HG03025 (cell line): ENCODE measurements at regions not wholly inside any gene's neighbourhood (a gene's known extent, or its start where the extent isn't known, plus 50 kb on each side); places are given as distances from the start of the nearest gene placed in this dataset.

ENCODE experiments used
- ATAC-seq: cut with Tn5 transposase; IDR thresholded peaks from one replicate; pipeline ENCODE4 v1.9.1; 2021; ENCODE audit warnings: mild to moderate bottlenecking, moderate library complexity; ENCODE audit not compliant: unreplicated experiment, low FRiP score

DNA sequence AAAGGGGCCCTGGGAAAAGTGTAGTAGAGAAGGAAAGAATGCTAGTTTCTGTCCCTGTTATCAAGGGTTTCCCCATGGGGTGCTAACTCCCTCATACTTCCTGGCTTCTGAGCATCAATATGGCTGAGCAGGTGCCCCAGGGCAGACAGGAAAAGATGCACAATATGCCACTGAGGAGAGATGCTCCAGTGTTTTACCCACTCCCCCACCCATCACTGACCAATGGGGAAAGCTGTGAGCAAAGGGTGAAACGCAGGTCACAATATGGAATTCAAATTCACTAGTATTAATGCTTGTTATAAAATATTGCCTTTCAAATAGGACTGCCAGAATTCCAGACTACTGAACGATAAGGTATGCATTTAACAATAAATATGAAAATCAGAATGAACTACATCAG is 187.5 kb upstream of the CTNNB1 start:
- no peak for ATAC-seq

DNA sequence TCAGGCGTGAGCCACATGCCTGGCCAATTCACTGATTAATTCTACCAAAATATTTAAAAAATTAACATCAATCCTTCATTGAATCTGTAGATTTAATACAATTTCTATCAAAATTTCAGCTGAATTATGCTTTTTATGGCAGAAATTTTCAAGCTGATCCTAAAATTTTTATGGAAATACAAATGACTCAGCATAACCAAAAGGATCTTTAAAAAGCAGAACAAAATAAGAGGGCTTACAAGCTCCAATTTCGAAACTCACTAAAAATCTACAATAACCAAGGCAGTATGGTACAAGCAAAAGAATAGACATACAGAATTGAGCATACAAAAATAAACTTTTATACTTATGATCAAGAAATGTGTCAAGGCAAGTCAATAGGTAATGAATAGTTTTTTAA is 180.4 kb upstream of the CTNNB1 start:
- ATAC-seq, result no peak

DNA sequence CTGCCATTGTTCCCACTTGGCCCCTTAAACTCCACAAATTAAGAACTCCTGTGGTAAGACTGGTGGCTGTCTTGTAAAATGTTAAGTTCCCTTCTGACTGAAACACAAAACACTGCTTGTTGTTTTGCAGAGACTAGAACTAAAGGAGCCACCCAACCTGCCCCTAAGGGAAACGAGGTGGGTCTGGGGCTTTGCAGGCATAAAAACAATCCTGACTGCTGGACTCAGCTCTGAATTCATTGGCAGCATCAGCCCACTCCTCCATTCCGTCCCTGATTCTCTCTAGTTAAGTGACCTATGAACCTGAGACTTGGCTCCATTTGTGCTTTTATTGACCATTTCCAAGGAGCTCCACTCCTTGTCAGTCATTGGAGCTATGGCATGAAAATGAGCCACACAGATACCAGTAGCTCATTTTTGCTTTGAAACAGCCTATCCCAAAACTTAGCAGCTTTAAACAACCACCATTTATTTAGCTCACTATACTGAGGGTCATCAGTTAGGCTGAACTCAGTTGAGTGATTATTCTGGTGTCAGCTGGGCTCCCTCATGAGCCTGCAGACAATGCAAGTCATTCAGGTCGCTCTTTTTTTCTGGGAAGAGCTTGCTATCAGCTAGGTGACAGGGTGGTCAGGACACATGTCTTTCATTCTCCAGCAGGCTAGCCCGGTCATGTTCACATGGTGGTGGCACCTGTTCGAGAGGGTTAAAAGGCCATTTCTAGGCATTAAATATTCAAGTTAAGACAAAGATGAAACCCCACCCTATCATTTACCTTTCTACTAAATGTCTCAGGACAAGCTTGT is 175.1 kb upstream of the CTNNB1 start:
- no peak for ATAC-seq

DNA sequence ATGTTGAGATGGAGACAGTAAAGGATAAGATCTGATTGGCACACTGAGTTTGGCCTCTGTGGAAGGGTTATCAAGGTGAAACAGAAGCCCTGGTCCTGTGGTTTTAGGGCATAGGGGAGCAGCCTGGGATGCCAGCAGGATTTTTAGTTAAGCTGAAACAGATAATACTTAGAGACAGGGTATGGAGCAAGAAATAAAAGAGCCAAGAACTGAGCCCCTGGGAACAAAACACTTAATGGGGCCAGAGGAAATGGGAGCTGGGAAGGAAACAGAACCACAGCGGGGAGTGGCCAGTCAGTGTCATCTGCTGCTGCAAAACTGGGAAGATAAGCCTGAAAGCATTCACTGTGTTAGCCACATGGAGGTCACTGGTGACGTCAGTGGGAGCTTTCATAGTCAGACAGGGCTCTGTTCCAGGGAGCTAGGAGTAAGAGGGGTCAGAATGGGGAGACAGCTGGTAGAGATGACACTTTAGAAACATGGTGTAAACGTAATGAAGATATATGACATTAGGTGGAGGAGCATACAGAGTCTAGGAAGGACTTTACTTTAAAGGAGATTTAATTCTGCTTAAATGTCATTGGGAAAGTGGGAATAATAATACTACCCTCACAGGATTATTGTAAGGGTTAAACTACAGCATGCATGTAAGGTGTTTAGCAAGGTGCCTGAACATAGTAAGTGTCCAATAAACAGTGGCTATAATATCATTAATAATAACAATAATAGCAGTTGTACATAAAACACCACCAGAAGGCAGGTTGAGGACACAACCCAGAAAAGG is 172.7 kb upstream of the CTNNB1 start:
- no peak for ATAC-seq

DNA sequence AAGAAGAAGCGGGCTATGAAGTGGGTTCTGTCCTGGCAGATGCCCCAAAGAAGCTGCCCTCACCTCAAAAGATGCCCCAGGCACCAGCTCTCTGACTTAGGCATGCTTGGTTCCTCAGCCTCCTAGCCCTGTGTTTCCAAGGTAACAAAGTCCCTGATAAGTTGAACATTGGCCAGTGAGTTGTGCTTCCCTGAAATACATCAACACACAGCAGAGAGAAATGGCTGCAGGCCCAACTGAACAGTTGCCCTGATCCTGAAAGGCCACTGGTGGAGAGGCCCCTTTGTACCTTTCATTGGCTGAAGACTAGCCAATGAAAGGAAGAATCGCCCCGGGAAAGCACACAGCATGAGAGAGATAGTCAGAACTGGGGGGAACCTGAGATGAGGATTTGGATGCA is 169.9 kb upstream of the CTNNB1 start:
- ATAC-seq, result no peak

DNA sequence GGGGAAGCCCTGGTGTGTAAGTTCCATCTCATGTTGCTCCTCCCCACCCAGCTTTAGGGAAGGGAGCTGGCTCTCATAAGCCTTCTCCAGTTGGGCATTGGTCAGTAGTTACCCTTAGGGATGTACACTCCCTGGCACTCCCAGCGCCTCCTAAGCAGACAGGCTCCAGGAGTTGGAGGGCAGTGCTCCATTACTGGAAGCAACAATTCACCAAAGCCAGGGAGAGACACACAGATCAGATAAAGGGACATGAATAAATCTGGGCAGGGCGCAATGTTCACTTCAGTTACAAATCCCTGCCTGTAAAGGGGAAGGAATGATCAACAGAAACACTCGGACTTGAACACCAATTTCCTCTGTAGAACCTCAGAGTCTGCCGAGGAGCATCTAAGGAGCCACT is 169.1 kb upstream of the CTNNB1 start:
- no peak for ATAC-seq

DNA sequence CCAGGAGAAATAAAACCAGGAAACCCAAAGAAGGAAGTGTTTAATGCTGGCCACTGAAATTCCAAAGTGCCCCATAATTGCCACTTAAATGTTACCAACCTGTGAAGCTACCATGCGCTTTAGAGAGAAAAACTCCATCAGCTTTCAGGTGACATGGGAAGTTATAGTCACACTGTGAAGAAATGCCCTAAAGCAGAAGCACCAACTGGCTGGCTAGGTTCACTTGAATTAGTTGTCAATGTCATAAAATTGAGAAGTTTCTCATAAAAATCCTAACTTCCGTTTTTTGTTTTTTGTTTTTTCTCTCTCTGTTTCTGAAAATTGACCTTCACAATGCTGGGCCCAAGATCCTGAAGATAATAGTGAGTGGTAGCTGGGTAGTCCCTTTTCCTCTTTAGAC is 167.9 kb upstream of the CTNNB1 start:
- ATAC-seq, result no peak

DNA sequence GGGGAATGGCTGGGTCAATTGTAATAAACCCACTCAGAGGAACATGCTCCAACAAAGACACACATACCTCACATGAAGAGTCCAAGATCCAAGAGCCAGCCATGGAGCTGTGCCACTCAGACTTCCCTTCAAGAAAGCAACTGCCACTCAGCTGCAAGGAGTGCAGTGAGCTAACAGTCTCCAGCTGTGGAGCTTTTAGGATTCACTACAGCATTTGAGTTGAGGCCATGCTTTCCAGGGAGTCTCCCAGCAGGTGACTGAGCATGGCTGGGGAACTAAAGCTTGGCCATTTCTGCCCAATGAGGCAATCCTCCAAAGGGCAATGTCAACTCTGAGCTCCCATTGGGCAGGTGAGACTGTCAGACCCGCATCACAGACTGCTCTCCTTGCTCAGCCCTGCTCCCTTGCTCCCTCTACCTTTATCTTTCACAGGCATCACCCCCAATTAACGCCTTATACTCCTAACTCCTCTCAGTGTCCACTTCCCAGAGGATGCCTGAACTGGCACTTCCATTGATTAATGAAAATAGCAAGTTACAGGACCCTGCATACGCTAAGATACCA is 165.3 kb upstream of the CTNNB1 start:
- no peak for ATAC-seq

DNA sequence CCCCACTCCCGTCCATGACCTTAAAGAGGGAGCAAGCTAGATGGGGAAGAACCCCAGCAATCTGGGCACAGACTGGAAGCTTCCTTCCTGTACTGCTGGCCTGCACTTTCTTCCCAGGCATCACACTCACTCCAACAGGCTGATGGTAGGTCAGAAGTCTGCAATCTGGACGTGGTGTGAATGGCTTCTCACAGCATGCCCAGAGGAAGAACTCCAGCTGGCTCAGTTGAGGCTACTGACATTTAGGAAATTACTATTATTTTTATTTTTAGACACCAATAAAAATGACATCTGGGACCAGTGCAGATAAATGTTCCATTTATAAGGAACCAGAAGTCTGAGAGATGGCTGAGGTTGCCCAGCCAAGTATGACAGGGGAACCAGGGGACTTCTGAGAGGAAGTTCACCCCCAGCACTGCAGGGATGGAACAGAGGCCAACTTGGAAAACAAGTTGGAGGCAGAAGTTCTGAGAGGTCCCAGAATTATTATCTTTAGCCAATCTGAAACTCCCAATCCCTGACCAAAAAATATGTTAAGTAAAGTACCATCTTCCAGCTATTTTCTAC is 163.8 kb upstream of the CTNNB1 start:
- no peak for ATAC-seq

DNA sequence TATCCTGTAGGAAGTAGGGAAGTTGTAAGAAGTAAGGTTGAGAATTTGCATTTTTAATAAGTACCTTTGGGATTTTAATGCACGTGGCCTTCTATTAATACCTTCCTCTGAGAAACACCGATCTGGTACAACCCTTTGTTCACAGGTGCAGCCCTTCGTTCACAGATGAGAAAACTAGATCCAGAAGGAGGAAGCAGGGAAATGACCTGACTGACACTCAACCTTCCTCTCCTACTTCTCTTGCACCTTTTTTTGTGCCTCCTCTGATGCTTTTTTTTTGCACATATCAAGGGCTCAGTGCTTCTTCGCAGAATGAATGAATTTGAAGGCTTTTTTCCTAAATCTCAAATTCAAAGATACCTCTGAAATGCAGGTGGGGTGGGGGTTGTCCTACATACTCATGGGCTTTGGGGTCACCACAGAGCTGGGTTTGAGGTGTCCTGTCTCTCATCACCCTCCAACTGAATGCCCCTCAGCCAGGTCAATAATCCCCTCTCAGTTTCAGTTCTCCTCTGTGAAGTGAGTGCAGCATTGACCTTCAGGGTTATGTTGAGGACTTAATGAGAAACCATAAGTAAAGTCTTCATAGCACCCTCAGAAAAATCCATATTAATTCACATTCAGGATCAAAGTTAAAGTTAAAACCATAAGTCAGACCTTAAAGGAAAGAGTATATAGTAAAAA is 161.5 kb upstream of the CTNNB1 start:
- no peak for ATAC-seq

DNA sequence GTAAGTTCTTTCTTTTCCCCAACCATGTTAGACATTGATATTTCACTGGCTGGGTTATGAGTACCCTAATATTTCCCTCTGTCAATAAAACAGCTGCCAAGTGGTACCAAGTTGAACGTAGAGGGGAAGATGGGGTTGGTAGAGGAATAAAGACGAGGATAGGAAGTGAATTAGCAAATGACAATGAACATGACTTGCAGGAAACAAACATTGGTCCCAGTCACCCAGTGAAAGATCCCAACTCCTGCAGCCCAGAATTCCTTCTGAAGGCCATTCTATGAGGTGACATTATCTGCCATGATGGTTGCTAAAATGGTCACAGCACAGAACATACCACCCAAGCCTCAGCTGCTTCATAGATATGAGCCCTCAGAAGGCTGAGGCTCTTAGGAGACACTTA is 159.0 kb upstream of the CTNNB1 start:
- ATAC-seq, result no peak

DNA sequence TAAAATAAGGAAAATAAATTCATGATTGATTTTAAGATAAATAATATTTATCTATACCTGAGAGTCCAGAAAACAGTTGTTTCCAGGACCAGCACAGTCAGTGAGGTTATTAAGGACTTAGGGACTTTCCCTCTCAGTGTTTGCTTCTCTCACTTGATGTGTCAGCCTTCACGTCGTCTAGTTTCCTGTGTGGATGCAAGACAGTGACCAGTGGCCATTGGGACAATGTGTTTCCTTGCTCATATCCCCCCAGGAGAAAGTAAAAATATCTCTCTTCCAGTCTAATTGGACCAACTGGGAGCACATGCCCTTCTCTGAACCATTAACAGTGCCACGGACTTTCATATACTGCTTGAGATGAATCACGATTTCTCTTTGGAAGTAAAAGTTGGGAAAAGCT is 157.8 kb upstream of the CTNNB1 start:
- no peak for ATAC-seq

DNA sequence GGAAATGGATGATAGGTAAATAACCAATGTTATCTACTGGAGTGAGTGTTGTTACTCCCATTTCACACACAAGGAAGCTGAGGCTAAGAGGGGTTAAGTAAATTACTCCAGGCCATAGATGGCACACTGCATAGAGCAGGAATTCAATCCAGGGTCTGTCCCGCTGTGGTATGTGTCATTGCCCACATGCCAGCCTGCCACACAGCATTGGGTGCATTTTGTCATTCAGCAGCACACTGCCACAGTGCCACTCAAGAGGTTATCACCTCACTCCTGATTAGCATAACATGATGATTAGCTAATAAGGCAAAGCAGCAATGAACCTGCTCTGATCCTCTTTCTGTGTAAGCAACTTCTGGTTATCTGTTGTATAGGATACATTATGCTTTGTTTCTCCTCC is 157.4 kb upstream of the CTNNB1 start:
- ATAC-seq, result no peak

DNA sequence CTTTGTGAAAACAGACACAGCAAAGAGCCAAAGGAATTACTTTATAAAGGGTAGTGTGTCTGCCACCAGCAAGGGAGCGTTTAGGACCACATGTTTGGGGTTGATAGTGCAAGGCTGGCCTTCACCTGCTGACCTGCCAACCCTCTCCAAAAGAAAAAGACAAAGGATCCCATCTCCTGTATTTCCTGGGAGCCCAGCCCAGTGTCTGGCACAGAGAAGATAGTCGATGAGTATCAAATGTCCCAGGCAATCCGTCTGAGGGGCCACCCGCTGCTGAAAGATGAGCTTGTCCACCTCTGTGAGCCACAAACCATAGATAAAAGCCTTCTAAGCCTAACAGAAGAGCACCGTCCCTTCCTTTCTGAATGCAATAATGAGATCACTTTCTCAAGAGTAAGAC is 154.8 kb upstream of the CTNNB1 start:
- no peak for ATAC-seq

DNA sequence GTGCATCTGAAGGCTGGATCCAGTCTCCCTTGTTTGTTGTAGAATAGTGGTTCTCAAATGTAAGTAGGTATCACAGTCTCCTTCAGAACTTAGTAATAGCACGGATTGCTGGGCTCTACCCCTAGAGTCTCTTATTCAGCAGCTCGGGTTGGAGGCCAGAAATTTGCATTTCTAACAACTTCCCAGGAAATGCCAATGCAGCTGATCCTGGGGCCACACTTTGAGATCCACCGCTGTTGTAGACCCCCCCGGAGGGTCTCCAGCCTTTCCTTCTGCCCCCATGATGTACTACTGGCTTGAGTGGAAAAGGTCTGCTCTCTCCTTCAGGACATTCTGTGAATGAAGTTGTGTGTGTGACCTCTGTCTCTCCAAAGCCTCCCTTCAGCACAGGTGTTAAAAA is 153.8 kb upstream of the CTNNB1 start:
- no peak for ATAC-seq

DNA sequence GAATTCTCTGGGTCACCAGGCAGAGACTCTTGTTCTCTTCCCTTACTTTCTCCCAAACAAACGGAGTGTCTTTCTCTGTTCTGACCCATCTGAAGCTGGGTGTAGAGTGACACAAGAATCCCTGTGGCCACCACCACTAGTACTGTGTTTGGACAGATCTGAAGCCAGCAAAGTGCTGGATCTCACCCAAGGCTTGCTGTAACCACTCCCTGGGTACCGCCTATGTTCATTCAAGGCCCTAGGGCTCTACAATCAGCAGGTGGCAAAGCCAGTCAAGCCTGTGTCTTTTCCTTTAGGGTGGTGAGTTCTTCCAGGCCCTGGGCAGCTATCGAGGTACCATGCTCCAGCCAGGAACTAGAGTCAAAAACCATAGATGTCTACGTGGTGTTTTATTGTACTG is 149.2 kb upstream of the CTNNB1 start:
- ATAC-seq, result no peak

DNA sequence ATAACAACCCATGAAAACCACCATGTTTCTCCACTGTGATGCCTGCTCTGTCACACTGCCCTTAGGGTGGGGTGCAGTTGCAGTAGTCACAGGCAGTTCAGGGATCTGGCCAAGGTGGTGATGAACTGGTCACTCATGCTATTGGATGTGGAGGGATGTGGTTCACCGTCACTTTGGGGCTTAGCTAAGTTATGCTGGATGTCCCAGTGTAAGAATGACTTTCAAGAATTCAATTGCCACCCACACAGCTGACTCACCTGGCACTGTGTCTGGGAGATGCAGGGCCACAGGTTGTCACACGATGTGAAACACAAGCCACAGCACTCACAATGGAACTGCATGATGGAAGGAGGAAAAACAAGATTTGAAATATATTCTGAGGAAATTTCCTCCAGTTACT is 146.1 kb upstream of the CTNNB1 start:
- ATAC-seq, result no peak

DNA sequence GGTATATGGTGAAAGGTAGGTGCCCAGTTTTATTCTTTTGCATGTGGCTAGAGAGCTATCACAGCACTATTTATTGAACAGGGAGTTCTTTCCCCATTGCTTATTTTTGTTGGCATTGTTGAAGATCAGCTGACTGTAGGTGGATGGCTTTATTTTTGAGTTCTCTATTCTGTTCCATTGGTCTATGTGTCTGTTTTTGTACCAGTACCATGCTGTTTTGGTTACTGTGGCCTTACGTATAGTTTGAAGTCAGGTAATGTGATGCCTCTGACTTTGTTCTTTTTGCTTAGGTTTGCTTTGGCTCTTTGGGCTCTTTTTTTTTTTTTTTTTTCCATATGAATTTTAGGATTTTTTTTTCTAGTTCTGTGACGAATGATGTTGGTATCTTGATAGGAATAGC is 139.2 kb upstream of the CTNNB1 start:
- ATAC-seq, result no peak

DNA sequence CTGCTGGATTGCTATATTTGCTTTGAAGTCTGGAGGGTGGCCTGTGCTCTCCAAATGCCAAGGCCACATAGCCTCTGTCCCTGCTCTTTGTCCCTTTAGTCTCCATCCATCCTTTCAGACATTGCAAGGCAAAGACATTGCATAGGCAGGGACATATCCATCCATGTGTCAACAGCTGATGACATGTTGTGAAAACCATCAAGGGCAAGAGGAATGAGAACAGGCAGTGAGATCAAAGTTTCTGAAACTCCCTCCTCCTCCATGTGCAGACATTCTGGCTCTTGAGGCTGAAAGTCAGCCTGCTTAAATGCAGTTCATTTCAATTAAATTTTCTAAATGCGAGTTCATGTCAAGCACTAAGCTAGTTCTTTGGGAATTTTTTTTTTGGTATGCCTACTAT is 135.2 kb upstream of the CTNNB1 start:
- no peak for ATAC-seq

DNA sequence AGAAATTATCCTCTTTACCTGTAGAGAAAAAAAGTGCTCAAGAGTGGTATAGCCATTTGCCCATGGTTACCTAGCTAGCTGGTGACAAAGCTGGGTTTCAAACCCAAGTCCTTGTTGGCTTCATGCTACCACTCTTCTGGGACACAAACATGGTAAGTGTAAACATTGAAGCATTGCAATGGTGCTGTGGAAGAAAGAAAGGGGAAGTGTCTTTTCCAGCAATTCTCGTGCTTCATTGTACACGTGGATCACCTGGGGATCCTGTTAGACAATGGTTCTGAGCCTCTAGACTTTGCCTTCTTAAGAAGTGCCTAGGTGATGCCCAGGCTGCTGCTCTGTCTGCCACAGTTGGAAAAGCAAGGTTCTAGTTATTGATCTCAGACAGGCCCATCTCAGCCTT is 134.8 kb upstream of the CTNNB1 start:
- ATAC-seq, result no peak

DNA sequence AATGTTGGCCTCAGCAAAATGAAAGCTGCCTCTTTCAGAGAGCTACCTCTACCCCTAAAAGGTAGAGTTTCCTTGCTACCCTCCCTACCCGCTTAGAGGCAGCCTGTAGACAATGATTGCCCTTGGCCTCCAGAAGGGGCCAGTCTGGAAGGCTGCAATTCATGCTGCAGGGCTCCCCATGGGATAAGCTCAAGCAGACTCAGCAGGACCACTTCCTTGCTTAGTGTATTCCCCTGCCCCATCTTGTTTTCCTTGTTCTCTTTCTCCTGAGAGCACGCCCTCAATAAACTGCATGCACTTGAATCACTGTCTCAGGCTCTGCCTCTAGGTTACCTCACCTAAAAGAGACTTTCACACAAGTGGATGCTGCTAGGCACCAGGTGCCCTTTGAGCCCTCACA is 134.0 kb upstream of the CTNNB1 start:
- ATAC-seq, result no peak
